HuH-7 (cell line): ENCODE measurements at regions not wholly inside any gene's neighbourhood (a gene's known extent, or its start where the extent isn't known, plus 50 kb on each side); places are given as distances from the start of the nearest gene placed in this dataset.

Source experiments
- DNase-seq: peaks from one replicate; pipeline ENCODE4 v3.0.0; 2011; ENCODE audit warnings: low spot score

DNA sequence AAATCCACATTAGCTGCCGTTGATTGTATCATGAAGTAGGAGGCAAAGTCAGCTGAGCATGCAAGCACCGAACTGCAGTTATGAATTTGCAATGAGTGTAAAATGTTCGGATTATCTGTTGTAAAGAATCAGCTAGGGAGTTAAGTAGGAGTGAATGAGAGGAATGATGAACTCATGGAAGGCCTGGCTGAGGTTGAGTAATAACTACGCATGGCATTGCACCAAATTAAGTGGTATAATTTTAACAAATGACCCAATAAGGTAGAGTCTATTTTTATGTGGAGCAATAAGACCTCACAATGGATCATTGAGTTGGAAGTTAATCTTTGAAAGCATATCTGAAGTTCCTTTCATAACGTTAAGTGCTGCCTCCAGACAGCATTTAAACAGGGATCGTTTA lies 288.2 kb upstream of the CHST9 start:
- no peak for DNase-seq

GRCh38 chr18:27467073-27467472 lies 282.0 kb upstream of the CHST9 start:
- no peak for DNase-seq

DNA sequence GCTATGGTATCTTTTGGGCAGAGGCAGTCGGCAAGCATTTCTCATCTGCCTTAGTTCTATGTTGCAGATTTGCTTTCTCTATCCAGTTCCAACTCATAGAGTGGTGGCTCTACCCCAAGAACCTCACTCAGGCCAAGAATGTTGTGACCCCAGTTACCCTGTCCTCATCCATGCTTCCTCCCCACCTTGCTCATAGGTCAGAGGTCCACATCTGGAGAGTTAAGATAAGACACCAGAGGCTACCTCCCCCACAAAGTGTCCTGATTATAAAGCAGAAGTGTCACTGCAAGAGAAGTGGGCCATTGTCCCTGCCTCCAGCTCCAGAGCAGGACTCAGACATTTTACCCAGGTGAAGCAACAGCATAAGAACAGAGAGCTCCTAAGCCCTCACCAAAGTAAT lies 276.8 kb upstream of the CHST9 start:
- no peak for DNase-seq

GRCh38 chr18:27449104-27449503 lies 264.0 kb upstream of the CHST9 start:
- no peak for DNase-seq

DNA sequence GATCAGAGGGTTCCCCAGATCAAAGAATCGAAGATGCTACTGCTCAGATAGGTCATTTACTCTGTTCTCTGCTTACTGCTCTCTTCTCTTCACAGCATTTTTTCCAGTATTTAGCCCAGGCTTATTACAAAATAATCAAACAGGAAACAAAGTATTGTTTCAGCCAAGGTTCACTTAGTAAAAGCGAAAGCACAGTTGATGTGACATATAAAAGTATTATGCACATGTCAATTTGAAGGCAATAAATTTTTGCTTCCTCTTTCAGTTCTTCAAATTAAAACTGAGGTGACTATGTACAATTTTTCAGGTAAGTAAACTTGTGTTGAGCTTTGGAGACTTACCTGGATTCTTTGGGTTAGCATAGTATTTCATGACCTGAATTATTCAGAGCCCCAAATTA lies 262.8 kb upstream of the CHST9 start:
- no peak for DNase-seq

- no peak for DNase-seq
Observed at GRCh38 chr18:27447451-27447881, 262.4 kb upstream of the CHST9 start.

GRCh38 chr18:27430595-27430994 lies 245.5 kb upstream of the CHST9 start:
- DNase-seq = no peak

DNA sequence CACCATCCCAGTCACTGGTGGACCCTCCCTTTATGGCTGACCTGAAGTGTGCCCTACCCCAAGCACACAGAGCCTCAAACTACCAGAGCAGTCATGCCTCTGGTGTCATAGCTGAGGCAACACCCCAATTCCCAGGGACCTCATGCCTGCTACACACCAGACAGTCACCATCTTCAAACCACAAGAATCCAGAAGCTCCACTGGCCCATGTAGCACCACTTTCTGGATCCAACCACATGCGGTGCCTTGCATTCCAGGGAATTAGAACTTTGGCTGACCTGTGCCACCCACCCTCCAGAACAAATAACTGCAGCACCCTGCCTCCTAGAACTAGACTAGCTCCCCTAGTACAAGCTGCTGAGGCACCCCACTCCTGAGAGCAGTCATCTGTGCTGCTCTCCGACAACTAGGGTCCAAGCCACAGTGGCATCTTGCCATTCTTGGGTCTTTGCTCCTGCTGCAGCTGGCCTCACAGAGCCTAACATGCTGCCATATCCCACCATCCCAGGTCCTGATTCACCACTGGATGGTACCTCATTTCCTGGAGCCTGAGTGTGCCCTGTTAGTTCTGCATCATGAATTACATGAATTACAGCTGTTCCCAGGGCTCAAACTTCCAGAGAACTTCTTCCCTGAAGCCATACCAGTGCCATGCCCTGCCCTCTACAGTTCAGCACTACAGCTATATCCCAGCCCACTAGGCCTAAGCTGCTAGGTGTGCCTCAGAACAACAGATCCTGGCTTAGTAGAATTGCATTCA lies 243.8 kb upstream of the CHST9 start:
- DNase-seq = no peak

DNA sequence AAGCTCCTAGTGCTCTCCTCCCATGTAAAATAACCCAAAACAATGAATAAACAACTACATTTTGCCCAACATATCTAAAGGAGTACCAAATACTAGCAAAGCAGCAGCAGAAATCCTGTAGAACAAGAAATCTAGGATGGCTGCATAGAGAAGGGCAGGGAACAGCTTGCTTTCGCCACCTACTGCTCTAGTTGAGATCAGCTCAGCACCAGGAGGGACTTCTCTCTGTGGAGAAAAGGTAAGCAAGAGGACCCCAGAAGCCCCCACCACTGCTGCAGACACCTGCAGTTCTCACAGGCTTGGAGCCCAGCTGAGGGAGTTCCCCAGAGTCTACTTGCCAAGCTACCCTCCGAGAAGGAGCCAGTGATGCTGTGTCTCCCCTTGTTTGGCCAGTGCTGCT lies 243.0 kb upstream of the CHST9 start:
- DNase-seq = peak; percentile 10

- DNase-seq = no peak
Observed at GRCh38 chr18:27423581-27423980, 238.5 kb upstream of the CHST9 start.

GRCh38 chr18:27419646-27420045 lies 234.5 kb upstream of the CHST9 start:
- no peak for DNase-seq

DNA sequence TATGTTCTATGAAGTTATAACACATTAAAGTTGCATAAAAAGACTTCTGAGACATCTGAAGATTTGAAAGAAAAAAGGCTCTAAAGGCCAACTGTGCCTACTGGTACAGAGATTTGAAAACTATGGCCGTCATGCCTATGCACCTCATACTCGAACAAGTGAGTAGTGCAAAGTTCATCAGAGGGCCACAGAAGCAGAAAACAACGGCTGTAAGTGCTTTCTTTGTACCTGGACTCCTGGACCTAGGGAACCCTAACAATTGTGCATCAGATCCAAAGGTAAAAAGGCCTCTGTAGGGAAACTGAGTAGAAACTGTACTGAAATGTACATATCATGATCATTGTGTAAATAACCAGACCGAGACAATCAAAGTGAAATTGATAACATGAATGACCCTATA lies 230.4 kb upstream of the CHST9 start:
- no peak for DNase-seq

DNA sequence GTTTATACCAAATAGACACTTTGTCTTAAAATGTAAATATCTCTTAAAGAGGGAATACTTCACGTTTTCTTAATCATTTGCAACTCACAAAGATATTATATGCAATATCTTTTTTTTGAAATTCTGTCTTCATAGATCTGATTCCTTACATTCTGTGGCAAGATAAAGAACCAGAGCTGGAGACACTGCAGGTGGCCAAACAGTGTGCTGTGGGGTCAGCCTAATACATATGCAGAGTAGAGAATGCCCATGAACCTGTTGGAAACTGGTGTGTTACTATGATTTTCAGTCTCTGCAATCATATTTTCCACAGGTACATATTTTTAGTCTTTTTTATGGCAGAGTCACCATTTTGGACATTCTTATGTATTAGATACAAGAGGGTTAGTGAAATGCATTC lies 229.6 kb upstream of the CHST9 start:
- no peak for DNase-seq

DNA sequence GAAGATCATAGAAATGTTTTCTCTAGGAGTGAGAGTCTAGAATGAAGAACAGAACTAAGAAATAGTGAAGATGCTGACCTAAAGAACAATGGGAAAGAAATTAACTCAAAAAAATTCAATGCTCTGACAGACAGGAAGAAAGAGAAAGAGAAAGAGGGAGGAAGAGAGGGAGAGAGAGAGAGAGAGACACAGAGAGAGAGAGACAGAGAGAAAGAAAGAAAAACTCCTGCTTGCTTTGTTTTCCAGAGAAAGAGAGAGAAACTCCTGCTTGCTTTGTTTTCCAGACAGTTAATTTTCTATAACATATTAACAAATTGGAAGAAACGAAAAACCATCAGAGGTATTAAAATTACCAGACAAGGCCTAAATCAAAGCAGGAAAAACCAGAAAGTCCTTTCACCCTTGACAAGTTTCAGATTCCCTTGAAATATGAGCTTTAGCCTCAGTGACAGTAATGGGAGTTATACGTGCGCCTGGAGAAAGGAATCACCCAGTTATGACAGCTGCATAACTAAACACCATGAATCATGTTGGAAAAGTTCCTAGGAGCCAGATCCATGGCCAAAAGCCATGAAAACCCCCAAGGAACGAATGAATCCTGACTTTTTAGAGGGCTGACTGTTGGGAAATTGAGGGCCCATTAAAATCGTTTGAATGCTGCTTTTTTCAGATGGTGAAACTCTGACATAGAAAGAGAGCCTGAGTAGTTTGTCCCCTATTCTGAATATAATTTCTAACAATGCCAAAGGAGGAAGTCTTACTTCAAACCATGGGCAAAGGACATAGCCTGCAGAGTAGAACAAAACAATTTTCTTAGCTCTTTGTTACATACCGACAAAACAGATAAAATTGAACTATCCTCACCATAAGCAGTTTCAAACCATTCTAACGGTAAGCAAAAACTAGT lies 228.6 kb upstream of the CHST9 start:
- no peak for DNase-seq

- no peak for DNase-seq
Observed at GRCh38 chr18:27412556-27412955, 227.4 kb upstream of the CHST9 start.

GRCh38 chr18:27411911-27412310 lies 226.8 kb upstream of the CHST9 start:
- DNase-seq = no peak

- DNase-seq = no peak
Observed at GRCh38 chr18:27411013-27411412, 225.9 kb upstream of the CHST9 start.

GRCh38 chr18:27404855-27405254 lies 219.7 kb upstream of the CHST9 start:
- no peak for DNase-seq

DNA sequence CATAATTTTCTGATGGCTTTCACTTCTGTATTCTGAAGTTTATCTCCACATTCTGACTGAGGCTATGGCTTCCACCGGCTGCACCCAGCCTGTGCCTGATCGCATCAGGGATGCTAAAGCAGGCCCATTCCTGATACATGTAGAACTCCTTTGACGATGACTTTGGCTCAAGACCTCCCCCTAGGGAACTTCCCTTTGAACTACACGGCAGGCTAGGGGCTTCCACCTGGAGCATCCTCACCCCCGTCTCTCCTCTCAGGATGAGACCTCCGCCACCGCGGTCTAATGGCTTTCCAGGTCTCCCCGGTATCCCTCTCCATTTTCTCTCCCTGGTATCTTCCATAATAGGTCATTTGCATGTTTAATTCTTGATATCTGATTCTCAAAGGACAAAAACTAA lies 214.9 kb upstream of the CHST9 start:
- peak; percentile 5 for DNase-seq

DNA sequence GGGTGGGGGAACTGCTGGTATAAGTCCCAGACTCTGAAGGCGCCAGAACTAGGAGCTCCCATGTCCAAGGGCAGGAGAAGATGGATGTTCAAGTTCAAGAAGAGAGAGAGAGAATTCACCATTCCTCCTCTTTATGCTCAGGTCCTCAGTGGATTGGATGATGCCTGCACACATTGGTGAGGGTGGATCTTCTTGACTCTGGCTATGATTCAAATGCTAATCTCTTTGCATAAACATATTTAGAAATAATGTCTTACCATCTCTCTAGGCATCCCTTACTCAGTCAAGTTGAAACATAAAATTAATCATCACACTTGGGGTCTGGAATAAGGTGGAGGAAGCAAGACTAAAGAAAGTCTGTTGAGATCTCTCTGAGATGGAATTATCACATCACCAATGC lies 210.6 kb upstream of the CHST9 start:
- DNase-seq = no peak

GRCh38 chr18:27394687-27395086 lies 209.6 kb upstream of the CHST9 start:
- no peak for DNase-seq

- DNase-seq = no peak
Observed at GRCh38 chr18:27382567-27383216, 197.6 kb upstream of the CHST9 start.
